Type B pancreatic cell (in vitro differentiated cells): ENCODE measurements at regions not wholly inside any gene's neighbourhood (a gene's known extent, or its start where the extent isn't known, plus 50 kb on each side); places are given as distances from the start of the nearest gene placed in this dataset.

Experiments used
- DNase-seq: peaks from one replicate; pipeline ENCODE4 v3.0.0; 2021; ENCODE audit warnings: mixed read lengths; ENCODE audit not compliant: unreplicated experiment; ENCODE audit errors: extremely low spot score
- H3K27ac Mint-ChIP-seq: 2 replicates; pipeline ENCODE4 v1.8.0; 2021; ENCODE audit warnings: mild to moderate bottlenecking, mixed read lengths
- H3K27me3 Mint-ChIP-seq: 2 replicates; pipeline ENCODE4 v1.8.0; 2021; ENCODE audit warnings: mixed read lengths
- H3K36me3 Mint-ChIP-seq: 2 replicates; pipeline ENCODE4 v1.8.0; 2021; ENCODE audit warnings: mixed read lengths
- H3K4me1 Mint-ChIP-seq: one replicate; pipeline ENCODE4 v1.8.0; 2021; ENCODE audit warnings: mixed read lengths; ENCODE audit not compliant: unreplicated experiment
- H3K4me3 Mint-ChIP-seq: 2 replicates; pipeline ENCODE4 v1.8.0; 2021; ENCODE audit warnings: mild to moderate bottlenecking, mixed read lengths
- H3K9me3 Mint-ChIP-seq: 2 replicates; pipeline ENCODE4 v1.8.0; 2021; ENCODE audit warnings: mixed read lengths
- TF ChIP-seq, protein P1 (sequence below): fragments of 200-600 bp; sonication (generic); conservative IDR thresholded peaks from 2 replicates; pipeline ENCODE4 v1.5.0; 2021; ENCODE audit warnings: antibody characterized with exemption, mild to moderate bottlenecking

DNA sequence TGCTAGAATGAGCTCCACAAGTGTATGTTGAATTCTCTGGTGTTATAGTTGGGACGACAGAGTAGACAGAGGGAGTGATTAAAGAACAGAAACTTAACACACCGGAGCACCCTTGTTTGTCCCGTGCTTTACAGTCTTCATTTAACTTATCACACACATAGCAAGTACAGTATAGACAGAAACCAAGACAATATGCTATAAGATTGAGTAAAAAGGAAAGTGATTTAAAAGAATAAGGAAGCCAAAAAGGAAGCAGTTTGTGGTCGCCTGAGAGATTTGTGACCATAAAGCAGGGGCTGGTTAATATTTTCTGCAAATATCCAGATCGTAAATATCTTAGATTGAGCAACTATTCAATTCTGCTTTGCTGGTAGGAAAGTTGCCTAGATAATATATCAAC, 1128.4 kb downstream of the TSN start:
- no peaks in the 10 kb centered on the region for H3K4me1 Mint-ChIP-seq
- H3K36me3 Mint-ChIP-seq: no peaks in the 10 kb centered on the region
- no peak overlapping the region for H3K4me3 Mint-ChIP-seq
- TF ChIP-seq, protein P1, sequence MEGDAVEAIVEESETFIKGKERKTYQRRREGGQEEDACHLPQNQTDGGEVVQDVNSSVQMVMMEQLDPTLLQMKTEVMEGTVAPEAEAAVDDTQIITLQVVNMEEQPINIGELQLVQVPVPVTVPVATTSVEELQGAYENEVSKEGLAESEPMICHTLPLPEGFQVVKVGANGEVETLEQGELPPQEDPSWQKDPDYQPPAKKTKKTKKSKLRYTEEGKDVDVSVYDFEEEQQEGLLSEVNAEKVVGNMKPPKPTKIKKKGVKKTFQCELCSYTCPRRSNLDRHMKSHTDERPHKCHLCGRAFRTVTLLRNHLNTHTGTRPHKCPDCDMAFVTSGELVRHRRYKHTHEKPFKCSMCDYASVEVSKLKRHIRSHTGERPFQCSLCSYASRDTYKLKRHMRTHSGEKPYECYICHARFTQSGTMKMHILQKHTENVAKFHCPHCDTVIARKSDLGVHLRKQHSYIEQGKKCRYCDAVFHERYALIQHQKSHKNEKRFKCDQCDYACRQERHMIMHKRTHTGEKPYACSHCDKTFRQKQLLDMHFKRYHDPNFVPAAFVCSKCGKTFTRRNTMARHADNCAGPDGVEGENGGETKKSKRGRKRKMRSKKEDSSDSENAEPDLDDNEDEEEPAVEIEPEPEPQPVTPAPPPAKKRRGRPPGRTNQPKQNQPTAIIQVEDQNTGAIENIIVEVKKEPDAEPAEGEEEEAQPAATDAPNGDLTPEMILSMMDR: no peak
- no peaks in the 10 kb centered on the region for H3K27me3 Mint-ChIP-seq
- H3K27ac Mint-ChIP-seq: no peak overlapping the region
- no peak for DNase-seq
- no peaks in the 10 kb centered on the region for H3K9me3 Mint-ChIP-seq

DNA sequence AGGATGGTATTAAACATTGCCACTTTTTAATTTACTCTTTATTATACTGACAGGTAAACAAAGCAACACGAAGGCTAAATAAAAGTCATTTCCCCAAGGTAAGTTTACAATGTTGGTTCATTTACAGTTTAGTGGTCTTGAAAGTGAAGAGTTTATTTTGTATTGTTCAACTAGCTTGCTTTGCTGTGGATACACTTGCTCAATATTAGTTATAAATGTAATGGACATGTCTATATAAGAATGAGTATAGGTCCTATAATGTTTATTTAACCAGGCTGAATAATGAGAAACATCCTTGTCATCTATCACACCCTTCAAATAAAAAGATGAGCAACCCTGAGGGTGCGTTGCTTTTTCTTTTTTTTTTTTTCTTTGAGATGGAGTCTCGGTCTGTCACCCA, 1129.4 kb downstream of the TSN start:
- no peaks in the 10 kb centered on the region for H3K9me3 Mint-ChIP-seq
- H3K4me1 Mint-ChIP-seq: no peaks in the 10 kb centered on the region
- H3K27ac Mint-ChIP-seq: no peak overlapping the region
- no peaks in the 10 kb centered on the region for H3K36me3 Mint-ChIP-seq
- DNase-seq: no peak
- no peak overlapping the region for H3K4me3 Mint-ChIP-seq
- TF ChIP-seq, protein P1: no peak
- H3K27me3 Mint-ChIP-seq: no peaks in the 10 kb centered on the region

DNA sequence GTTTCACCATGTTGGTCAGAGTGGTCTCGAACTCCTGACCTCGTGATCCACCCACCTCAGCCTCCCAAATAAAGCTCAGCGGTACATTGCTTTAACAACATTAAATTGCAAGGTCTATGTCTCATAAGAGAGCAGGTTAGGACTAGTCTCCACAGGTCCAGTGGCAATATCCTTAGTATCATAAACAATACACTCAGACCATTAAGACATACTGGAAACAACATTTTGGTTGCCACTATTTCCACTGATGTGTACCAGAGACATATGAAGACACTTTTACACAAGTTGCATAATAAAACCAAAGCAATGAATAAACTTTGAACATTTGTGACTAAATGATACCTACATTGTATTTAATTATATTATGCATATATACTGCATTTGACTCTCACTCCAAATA, 1130.0 kb downstream of the TSN start:
- H3K27ac Mint-ChIP-seq: no peak overlapping the region
- TF ChIP-seq, protein P1: no peak
- H3K4me3 Mint-ChIP-seq: no peak overlapping the region
- DNase-seq: no peak
- peaks cover 4% of the 10 kb centered on the region for H3K27me3 Mint-ChIP-seq
- no peaks in the 10 kb centered on the region for H3K4me1 Mint-ChIP-seq
- no peaks in the 10 kb centered on the region for H3K36me3 Mint-ChIP-seq
- no peaks in the 10 kb centered on the region for H3K9me3 Mint-ChIP-seq

DNA sequence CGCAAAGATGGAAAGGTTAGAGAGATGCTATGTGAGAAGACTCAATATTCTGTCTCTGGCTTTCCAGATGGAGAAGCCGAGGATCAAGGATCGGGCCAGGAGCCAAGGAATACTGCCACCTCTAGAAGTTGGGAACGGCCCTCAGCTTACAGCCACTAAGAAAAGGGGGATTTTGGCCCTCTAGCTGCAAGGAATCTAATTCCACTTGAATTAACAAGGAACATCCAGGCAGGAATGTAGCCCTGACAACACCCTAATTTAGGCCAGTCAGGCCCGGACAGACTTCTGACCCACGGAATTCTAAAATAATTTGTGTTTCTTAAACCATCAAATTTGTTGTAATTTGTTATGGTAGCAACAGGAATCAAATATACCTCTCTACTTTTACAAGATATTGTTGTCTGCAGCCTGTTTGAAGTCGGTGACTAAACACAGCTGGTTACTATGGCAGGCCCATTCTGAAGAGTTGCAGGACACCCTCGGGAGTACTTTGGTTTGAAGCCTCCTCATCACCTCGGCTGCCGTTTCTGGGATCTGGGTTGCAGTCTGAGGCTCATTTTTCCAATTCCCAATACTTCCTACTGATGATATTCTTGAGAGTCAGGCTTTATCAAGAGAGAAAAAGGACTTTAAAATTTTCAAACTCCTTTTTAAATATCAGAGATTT, 1131.2 kb downstream of the TSN start:
- H3K4me1 Mint-ChIP-seq: no peaks in the 10 kb centered on the region

DNA sequence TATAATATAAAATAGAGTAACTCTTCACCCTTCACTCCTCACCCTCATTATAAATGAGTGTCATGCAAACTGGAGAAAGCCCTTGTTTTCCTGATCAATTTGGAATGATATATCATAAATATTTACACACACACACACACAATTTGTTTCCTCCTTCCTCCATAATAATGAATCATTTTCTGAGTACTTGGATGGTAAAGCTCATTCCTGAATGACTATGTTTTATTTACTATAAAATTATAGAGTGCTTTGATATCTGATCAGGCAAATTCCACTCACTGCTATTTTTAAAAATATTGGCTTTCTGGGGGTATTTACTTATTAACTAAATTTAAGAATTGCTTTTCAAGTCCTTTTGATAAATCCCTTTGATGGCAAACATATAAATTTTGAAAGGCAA, 1125.5 kb upstream of the CNTNAP5 start:
- no peak for DNase-seq
- peaks cover 15% of the 10 kb centered on the region for H3K9me3 Mint-ChIP-seq
- no peak overlapping the region for H3K27ac Mint-ChIP-seq
- H3K27me3 Mint-ChIP-seq: peaks cover 2% of the 10 kb centered on the region
- H3K4me1 Mint-ChIP-seq: no peaks in the 10 kb centered on the region
- no peak overlapping the region for H3K4me3 Mint-ChIP-seq
- no peaks in the 10 kb centered on the region for H3K36me3 Mint-ChIP-seq
- TF ChIP-seq, protein P1: no peak

More for the DNA sequence above, 1131.2 kb downstream of the TSN start:
- DNase-seq: no peak
- TF ChIP-seq, protein P1: no peak
- Mint-ChIP-seq H3K4me3 (no peak overlapping the region), H3K9me3 (no peaks in the 10 kb centered on the region), H3K36me3 (no peaks in the 10 kb centered on the region), H3K27me3 (peaks cover 11% of the 10 kb centered on the region), H3K27ac (no peak overlapping the region)
